ENCODE measurements at regions not wholly inside any gene's neighbourhood (a gene's known extent, or its start where the extent isn't known, plus 50 kb on each side); places are given as distances from the start of the nearest gene placed in this dataset.

- POLR2A ChIA-PET, result no interaction called here
Observed at GRCh38 chr5:74040065-74040551, 414.1 kb downstream of the ARHGEF28 start.

More at GRCh38 chr5:74040065-74040551, 414.1 kb downstream of the ARHGEF28 start:
- no peak overlapping the region for H3K27ac ChIP-seq (ENCODE audit: extremely low read depth, low read depth, low read length)
- no peak overlapping the region for H3K4me3 ChIP-seq (ENCODE audit: low read depth, low read length)
- CTCF ChIA-PET, result interaction anchor here (0.5 to 1.0 kb wide), 4 partner anchors 13 to 248 kb away, joined by 3 to 5 read pairs (median 4); no protein-coding TSS in a partner anchor
- H3K36me3 ChIP-seq (ENCODE audit: control insufficient read depth in 2 of 2, insufficient read depth in 1 of 2, low read length in 2 of 2), result no peaks in the 10 kb centered on the region
- H3K9me3 ChIP-seq (ENCODE audit: control insufficient read depth, insufficient read depth, low read depth, low read length), result no peaks in the 10 kb centered on the region
- H3K4me1 ChIP-seq (ENCODE audit: control insufficient read depth, insufficient read depth, low read length), result peaks cover 7% of the 10 kb centered on the region
- TF ChIP-seq, protein P1, sequence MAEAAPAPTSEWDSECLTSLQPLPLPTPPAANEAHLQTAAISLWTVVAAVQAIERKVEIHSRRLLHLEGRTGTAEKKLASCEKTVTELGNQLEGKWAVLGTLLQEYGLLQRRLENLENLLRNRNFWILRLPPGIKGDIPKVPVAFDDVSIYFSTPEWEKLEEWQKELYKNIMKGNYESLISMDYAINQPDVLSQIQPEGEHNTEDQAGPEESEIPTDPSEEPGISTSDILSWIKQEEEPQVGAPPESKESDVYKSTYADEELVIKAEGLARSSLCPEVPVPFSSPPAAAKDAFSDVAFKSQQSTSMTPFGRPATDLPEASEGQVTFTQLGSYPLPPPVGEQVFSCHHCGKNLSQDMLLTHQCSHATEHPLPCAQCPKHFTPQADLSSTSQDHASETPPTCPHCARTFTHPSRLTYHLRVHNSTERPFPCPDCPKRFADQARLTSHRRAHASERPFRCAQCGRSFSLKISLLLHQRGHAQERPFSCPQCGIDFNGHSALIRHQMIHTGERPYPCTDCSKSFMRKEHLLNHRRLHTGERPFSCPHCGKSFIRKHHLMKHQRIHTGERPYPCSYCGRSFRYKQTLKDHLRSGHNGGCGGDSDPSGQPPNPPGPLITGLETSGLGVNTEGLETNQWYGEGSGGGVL (tag by site-specific recombination; IDR thresholded peaks at IDR 0.05), result no peak
- TF ChIP-seq KLF9 (tag by site-specific recombination; IDR thresholded peaks at IDR 0.05; ENCODE audit: low read depth) (no peak), MZF1 (tag by site-specific recombination; IDR thresholded peaks at IDR 0.05; ENCODE audit: borderline replicate concordance) (no peak), GLIS2 (tag by site-specific recombination; IDR thresholded peaks at IDR 0.05) (no peak), ZNF521 (tag by site-specific recombination; IDR thresholded peaks at IDR 0.05) (no peak), ZBTB8A (tag by site-specific recombination; IDR thresholded peaks at IDR 0.05) (no peak), ZNF391 (tag by site-specific recombination; IDR thresholded peaks at IDR 0.05; ENCODE audit: borderline replicate concordance, low read depth) (no peak), GLI2 (tag by site-specific recombination; IDR thresholded peaks at IDR 0.05; ENCODE audit: borderline replicate concordance, low read depth) (no peak), ZSCAN16 (tag by site-specific recombination; IDR thresholded peaks at IDR 0.05) (no peak), KLF7 (tag by site-specific recombination; IDR thresholded peaks at IDR 0.05; ENCODE audit: borderline replicate concordance) (no peak), TCF7L2 (IDR thresholded peaks at IDR 0.05; ENCODE audit: borderline replicate concordance, low read depth, low read length) (no peak), ZXDB (tag by site-specific recombination; IDR thresholded peaks at IDR 0.05) (no peak), ZNF518A (tag by site-specific recombination; conservative IDR thresholded peaks at IDR 0.05; ENCODE audit: low read depth) (no peak), ZNF223 (tag by site-specific recombination; IDR thresholded peaks at IDR 0.05) (no peak), RBAK (tag by site-specific recombination; IDR thresholded peaks at IDR 0.05) (no peak), KLF16 (tag by site-specific recombination; IDR thresholded peaks at IDR 0.05) (no peak), AEBP2 (tag by site-specific recombination; IDR thresholded peaks at IDR 0.05; ENCODE audit: borderline replicate concordance) (no peak), TRIM28 (IDR thresholded peaks at IDR 0.05; ENCODE audit: borderline replicate concordance, low read length) (no peak), ZNF473 (tag by site-specific recombination; IDR thresholded peaks at IDR 0.05) (no peak)
- TF ChIP-seq, protein P2, sequence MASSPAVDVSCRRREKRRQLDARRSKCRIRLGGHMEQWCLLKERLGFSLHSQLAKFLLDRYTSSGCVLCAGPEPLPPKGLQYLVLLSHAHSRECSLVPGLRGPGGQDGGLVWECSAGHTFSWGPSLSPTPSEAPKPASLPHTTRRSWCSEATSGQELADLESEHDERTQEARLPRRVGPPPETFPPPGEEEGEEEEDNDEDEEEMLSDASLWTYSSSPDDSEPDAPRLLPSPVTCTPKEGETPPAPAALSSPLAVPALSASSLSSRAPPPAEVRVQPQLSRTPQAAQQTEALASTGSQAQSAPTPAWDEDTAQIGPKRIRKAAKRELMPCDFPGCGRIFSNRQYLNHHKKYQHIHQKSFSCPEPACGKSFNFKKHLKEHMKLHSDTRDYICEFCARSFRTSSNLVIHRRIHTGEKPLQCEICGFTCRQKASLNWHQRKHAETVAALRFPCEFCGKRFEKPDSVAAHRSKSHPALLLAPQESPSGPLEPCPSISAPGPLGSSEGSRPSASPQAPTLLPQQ (tag by site-specific recombination; IDR thresholded peaks at IDR 0.05), result no peak

Measured in HEK293 (cell line).